GM19463 (cell line): ENCODE measurements at regions not wholly inside any gene's neighbourhood (a gene's known extent, or its start where the extent isn't known, plus 50 kb on each side); places are given as distances from the start of the nearest gene placed in this dataset.

Experiments used
- ATAC-seq: cut with Tn5 transposase; IDR thresholded peaks from one replicate; pipeline ENCODE4 v1.9.1; 2021; ENCODE audit warnings: mild to moderate bottlenecking, moderate library complexity; ENCODE audit not compliant: unreplicated experiment

GRCh38 chr2:224213396-224213795, 174.3 kb upstream of the SERPINE2 start:
- ATAC-seq = no peak

GRCh38 chr2:224211791-224212190, 172.7 kb upstream of the SERPINE2 start:
- no peak for ATAC-seq

GRCh38 chr2:224211181-224211480, 172.0 kb upstream of the SERPINE2 start:
- ATAC-seq = no peak

- ATAC-seq = no peak
Measured at GRCh38 chr2:224210286-224211180, 171.4 kb upstream of the SERPINE2 start.

GRCh38 chr2:224209555-224210285, 170.6 kb upstream of the SERPINE2 start:
- no peak for ATAC-seq

- no peak for ATAC-seq
Measured at GRCh38 chr2:224208443-224208842, 169.4 kb upstream of the SERPINE2 start.

GRCh38 chr2:224208007-224208406, 168.9 kb upstream of the SERPINE2 start:
- ATAC-seq = no peak

GRCh38 chr2:224206816-224207215, 167.7 kb upstream of the SERPINE2 start:
- ATAC-seq = no peak

GRCh38 chr2:224202281-224202865, 163.3 kb upstream of the SERPINE2 start:
- ATAC-seq = no peak

- ATAC-seq = no peak
Measured at GRCh38 chr2:224198436-224198835, 159.3 kb upstream of the SERPINE2 start.

- ATAC-seq = no peak
Measured at GRCh38 chr2:224196810-224197209, 157.7 kb upstream of the SERPINE2 start.

- no peak for ATAC-seq
Measured at GRCh38 chr2:224195925-224196571, 157.0 kb upstream of the SERPINE2 start.

GRCh38 chr2:224194161-224194560, 155.1 kb upstream of the SERPINE2 start:
- ATAC-seq = no peak

- no peak for ATAC-seq
Measured at GRCh38 chr2:224191465-224191864, 152.4 kb upstream of the SERPINE2 start.

- ATAC-seq = no peak
Measured at GRCh38 chr2:224190936-224191270, 151.8 kb upstream of the SERPINE2 start.

- ATAC-seq = no peak
Measured at GRCh38 chr2:224190234-224190935, 151.3 kb upstream of the SERPINE2 start.

GRCh38 chr2:224187220-224187619, 148.1 kb upstream of the SERPINE2 start:
- ATAC-seq = no peak

GRCh38 chr2:224185023-224185601, 146.0 kb upstream of the SERPINE2 start:
- no peak for ATAC-seq

GRCh38 chr2:224183086-224183485, 144.0 kb upstream of the SERPINE2 start:
- no peak for ATAC-seq

- no peak for ATAC-seq
Measured at GRCh38 chr2:224182498-224182897, 143.4 kb upstream of the SERPINE2 start.
